Inflammatory macrophage treated with lipopolysaccharide for 1 hour (primary cell): ENCODE measurements at regions not wholly inside any gene's neighbourhood (a gene's known extent, or its start where the extent isn't known, plus 50 kb on each side); places are given as distances from the start of the nearest gene placed in this dataset.
"Not testable (repeated sequence)": the region's sequence is repeated elsewhere in the genome, so short reads cannot be mapped to it uniquely, and the experiment has no call there.

Source experiments
- DNase-seq, 2 donors: peaks; one replicate each; pipeline ENCODE4 v3.0.0-alpha.2; 2020 to 2022

DNA sequence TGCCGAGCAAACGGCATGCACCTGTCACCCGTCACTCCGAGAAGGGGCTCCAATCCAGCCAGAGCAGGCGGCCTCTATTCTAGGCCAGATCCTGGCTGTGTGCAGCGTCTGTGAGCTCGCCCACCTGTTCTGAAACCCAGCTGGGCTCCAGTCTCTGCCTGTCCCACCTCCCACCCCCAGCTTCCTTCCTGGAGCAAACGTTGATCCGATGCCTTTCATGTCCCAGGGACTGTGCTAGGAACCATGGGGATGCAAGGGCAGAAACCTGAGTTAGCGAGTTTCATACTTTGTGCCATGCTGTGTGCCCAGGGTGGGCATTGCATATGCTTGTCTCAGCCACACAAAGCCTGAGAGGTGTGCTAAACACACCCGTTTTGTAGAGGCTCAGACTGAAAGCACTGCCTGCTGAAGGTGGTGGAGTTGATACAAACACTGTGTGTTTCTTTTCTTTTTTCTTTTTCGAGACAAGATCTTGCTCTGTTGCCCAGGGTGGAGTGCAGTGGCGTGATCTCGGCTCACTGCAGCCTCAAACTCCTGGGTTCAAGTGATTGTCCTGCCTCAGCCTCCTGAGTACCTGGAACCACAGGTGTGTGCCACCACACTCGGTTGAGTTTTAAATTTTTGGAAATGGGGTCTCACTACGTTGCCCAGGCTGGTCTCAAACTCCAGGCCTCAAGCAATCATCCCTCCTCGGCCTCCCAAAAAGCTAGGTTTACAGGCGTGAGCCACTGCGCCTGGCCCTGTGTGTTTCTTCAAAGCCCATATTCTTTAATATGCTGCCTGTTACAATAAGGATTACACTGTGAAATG is 84.1 kb upstream of the MED13L start:
- DNase-seq, result no peak

DNA sequence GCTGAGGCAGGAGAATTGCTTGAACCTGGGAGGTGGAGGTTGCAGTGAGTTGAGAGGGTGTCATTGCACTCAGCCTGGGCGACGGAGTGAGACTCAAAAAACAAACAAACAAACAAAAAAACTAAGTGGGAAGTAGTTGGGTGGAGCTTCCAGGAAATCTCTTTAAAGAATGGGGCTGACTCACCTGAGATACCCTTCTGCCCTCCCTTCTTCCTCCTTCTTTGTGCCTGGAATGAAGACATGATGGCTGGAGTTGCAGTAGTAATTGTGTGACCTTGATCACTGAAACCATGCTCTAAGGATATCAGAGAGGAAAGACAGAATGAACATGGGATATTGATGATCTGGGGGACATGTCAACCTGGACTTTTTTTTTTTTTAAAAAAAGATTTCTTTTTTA is 87.6 kb upstream of the MED13L start:
- no peak for DNase-seq

DNA sequence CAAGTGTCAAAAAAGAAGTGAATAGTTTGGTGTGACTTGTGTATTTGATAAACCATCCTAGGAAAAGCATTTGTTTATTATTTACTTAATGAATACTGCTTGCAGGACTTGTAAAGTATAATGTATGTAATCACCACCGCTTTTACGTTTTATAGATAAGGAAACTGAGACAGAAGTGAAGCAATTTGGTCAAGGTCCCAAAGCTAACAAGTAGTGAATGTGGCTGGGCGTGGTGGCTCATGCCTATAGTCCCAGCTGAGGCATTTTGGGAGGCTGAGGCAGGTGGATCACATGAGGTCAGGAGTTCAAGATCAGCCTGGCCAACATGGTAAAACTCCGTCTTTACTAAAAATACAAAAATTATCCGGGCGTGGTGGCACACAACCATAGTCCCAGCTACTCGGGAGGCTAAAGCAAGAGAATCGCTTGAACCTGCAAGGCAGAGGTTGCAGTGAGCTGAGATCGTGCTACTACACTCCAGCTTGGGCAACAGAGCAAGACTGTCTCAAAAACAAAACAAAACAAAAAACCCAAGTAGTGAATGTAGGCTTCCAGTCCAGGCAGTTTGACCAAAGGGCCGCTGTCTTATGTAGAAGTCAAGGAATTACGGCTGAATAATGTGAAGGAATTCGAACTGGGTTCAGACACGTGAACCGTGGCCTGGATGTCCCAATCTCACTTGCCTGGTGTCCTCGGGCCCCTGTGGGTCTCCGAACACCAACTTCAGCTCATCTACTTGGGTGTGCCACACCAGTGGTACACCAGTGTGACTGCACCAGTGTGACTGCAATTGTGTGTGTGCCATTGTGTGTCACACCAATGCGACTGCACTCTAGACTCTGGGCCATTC is 88.3 kb upstream of the MED13L start:
- no peak for DNase-seq

DNA sequence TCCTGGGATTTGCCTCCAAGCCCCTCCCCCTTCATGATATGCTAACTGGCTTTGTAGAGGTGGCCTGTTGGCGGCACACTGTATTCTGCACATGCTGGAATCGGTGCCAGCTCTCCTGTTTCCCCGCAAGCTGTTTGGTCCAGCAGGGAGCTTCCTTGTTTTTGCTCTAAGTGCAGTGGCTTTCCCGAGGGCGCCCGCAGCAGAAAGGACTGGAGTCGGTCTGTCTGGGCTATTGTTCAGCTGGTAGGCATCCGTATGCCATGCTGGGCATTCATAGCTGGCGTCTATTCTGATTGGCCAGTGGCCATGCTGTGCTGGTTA is 88.9 kb upstream of the MED13L start:
- DNase-seq, result no peak

DNA sequence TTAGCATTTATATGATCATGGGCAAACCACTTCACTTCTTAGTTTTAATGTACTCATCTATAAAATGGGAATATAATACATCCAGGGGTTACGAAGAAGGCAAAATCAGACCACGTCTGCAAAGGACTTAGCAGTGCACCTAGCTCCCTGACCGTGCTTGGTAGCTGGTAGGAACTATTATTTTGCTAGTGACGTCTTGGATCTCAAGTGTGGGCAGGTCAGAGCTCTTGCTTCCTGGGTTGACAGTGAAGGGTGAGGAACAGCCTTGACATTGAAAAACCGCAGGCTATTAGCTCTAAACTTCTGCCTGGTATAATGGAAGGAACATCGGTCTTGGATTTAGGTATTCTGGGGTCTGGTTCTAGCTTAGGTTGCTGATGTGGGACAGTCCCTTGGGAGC is 89.3 kb upstream of the MED13L start:
- no peak for DNase-seq

DNA sequence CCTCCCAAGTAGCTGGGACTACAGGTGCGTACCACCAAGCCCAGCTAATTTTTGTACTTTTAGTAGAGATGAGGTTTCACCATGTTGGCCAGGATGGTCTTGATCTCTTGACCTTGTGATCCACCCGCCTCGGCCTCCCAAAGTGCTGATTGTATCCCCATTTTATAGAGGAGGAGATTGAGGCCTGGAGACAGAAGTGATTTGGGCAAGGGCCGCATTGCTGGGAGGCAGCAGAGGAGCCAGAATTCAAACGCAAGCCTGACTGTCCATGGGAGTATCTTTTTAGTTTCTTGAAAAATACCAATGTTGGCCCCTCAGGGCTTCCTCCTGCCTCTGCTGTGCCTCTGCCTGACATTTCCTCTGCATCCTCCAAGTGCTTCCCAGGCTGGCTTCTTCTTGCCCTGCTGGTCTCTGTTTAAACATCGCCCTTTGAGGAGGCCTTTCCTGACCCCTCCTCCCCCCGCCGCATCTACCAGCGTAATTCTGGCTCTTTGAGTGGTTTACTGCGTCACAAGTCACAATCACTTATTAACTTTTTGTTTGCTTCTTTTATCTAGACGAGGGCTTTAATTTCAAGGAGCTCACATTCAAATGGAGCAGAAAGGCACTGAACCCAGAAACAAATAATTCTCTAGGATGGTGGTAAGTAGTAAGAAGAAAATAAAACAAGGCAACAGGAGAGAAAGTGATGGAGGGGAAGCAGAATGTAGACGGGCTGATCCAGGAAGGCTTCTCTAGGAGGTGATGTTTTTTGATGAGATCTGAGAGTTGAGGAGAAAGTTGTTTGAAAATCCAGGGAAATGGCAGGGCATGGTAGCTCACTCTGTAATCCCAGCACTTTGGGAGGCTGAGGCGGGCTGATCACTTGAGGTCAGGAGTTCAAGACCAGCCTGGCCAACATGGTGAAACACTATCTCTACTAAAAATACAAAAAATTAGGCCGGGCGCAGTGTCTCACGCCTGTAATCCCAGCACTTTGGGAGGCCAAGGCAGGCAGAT is 91.0 kb upstream of the MED13L start:
- DNase-seq, result no peak

DNA sequence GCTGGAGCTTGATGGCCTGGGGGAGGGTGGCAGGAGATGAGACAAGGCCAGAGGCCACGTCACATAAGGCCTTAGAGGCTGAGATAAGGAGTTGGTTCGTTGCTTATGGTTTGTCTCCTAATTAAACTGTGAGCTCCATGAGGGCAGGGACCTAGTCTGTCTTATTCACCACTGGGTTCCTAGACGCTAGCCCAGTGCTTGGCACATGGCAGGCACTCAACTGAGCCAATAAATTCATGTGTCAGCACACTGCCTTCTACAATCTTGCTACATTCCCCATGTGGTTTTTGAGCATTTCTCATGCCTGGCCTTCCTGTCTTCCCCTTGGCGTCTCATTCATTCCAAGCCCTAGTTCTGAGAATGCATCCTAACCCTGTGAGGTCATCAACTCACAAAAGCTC is 92.5 kb upstream of the MED13L start:
- DNase-seq, result no peak

DNA sequence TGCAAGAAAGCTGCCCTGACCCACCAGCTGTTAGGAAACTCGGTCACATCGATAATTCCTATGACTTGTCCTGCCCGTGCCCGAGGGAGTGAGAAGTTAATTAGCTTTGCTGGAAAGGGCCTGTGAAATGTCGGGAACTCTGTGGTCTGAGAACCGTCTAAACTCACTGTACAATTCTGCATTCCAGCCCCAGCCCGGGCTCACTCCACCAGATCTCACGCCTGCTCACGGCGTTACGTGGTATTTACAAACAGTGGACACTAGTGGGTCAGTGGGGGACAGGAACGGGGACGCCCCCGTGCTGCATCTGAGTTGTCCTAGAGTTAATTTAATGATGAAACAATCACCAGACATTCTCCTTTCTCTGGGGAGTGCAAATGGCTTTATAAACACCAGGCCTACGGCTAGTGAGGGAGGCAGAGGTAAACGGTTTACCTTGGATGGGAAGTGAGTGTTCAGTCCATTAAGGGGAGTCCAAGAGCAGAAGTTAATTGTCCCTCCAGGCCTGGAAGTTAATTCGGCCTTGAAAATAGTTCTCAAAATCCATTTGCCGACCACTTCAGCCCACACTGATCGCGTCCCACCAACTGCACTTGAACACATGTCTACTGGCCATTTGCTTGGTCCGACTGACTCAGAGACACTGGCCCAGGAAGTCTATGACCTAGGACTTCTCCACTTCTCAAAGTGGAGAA is 93.5 kb upstream of the MED13L start:
- no peak for DNase-seq

DNA sequence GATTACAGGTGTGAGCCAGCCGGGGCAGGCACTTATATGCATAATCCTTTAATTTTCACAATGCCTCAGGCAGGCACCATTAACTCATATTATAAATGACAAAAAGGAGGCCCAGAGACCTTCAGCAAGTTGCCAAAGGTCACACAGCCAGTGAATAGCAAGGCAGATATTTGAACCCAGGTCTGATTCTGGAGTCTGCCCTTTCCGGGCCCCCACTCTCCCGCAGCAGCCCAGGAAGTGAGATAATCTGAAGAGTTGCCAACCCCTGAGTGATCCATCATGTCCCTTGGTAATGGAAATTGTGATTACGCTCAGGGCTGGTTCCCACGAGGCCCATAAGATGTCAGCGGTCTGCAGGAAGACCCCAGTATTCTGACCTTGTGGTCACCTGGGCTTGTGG is 95.3 kb upstream of the MED13L start:
- no peak for DNase-seq

DNA sequence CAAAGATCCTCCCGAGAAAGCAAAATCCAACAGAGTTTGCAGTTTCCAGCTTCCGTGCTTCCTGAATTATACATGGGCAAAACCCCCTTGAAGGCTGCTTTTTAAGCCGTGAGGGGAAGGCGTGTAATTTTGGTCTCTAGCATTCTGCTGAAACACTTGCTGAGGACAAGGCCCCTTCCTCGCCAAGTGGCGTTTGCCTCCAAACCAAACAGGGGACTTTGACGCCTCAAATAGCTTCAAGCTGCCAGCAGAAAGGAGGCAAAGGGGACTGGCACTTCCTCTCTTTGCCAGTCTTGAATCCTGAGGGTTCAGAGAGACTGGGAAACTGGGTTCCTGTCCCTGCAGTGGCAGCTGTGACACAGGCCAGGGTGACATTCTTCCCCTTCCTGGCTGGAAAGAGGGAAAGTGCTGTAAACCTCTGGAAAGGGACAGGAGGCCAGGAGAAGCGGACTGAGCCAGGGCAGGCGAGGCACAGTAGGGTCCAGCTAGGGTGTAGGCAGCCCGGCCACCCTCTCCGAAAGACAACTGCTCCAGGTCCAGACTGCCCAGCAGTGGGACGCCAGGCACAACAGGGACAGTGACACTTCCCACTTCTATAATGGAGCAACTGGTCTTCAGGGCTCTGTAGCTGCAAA is 96.2 kb upstream of the MED13L start:
- no peak for DNase-seq

DNA sequence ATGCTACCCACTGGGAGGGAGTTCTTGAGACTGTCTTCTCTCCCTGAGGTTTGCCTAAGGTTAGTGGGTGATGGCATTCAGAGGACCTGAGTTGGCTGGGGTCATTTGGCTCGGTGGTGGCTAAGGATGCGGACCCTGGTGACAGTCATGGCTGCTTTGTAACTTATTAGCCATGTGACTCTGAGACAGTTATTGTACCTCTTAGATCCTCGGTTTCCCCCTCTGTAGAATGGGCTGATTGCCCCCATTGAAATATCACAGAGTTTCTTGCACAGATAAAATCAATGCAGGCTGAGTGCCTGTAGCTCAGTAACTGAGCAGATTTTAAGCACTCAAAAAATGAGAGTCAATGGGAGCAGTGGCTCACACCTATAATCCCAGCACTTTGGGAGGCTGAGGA is 96.7 kb upstream of the MED13L start:
- no peak for DNase-seq

DNA sequence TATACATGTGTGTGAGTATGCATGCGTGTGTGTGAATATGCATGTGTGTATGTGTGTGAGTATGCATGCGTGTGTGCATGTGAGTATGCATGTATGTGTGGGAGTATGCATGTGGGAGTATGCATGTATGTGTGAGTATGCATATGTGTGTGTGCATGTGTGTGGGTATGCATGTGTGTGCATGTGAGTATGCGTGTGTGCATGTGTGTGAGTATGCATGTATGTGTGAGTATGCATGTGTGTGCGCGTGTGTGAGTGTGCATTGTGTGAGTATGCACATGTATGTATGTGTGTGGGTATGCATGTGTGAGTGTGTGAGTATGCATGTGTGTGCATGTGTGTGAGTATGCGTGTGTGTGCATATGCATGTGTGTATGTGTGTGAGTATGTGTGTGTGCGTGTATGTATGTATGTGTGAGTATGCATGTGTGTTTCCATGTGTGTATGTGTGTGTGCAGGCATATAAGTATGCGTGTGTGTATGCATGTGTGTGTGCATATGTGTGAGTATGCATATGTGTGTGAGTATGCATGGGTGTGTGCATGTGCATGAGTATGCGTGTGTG is 97.9 kb upstream of the MED13L start:
- DNase-seq, result no peak

DNA sequence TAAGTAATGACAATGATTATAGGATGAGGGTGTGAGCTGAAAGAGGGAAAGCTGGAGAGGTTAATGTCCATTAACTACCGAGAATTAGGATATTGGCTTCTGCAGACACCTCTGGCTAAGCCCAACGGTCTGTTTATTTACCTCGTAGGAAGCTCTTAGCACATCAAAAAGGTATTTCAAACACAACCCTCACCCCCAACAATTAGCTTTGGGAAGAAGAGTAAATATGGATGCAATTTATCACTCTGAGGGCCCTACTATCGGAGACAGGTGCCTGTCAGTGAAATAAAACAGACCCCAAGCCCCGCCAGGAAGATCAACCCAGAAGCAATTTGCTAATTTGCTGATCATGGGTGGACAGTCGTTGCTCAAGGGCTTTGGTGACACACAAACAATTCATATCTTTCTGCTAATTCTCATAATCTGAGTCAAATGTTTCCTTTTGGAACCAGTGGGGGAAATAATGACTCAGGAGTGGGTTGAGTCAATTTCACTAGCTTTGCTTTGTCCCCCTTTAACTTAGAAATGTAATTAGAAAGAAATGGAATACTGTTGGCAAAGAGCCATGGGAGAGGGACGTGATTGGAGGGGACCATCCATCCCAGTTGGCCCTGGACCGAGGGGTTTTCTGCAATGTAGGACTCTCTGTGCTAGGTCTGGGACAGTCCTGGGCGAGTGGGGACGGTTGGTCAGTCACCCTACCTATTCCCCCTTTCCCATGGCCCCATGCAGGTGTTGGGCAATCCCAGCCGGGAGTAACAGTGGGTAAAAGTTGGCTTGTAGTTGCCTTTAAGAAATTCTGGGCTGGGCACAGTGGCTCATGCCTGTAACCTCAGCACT is 99.1 kb upstream of the MED13L start:
- DNase-seq, result no peak

DNA sequence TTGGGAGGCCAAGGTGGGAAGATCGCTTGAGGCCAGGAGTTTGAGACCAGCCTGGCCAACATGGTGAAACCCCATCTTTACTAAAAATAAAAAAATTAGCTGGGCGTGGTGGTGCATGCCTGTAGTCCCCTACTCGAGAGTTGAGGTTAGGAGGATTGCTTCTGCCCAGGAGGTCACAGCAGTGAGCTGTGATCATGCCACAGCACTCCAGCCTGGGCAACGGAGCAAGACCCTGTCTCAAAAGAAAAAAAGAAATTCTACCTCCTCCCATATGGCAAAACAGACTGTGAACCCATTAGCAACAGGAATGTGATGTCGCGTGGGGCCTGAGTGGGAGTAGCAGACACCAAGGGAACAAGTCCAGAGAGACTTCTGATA is 99.7 kb upstream of the MED13L start:
- not testable (repeated sequence) for DNase-seq

DNA sequence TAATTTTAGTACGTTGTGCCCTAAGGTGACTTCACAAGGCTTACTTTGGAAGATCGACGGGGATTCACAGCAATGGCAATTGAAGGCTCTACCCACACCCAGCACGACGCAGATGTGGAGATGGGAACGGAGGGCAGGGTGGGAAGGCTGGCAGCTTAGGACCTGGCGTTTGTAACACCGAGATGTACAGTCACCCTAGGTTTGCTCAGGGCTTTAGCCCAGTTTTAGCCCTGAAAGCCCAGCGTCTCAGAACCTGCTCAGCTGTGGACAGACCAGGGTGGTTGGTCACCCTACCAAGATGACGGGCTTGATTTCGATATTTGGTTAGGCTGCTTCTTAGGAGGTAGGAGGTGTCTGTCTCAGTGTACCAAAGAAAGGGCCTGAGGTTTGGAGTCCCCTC is 100.5 kb upstream of the MED13L start:
- no peak for DNase-seq

DNA sequence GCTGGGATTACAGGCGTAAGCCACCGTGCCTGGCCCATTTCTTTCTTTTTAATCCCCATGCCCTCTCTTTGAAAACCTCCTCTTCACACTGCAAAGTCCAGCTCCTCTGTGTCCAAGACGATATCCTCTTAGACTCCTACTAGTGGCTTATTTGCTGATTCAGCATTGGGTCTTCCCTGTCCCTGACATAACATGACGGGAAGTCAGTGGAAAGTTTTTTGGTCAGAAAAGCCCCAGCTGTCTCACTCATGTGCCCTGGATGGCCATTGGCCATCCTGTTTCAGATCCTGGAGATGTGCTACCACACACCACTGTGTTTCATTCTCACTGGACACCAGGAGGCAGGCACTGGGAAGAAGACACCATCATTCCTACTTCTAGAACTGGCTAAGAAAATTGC is 102.6 kb upstream of the MED13L start:
- DNase-seq, result peak; percentile 64 to 85

DNA sequence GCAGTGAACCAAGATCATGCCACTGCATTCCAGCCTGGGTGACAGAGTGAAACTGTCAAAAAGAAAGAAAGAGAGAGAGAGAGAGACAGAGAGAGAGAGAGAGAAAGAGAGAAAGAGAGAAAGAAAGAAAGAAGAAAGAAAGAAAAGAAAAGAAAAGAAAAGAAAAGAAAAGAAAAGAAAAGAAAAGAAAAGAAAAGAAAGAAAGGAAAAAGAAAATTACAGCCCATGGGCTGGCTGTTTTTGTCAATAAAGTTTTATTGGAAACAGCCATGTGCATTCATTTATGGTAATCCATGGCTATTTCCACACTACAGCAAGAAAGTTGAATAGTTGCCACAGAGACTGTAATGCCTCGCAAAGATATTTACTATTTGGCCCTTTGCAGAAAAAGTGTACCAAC is 103.2 kb upstream of the MED13L start:
- DNase-seq, result not testable (repeated sequence)

DNA sequence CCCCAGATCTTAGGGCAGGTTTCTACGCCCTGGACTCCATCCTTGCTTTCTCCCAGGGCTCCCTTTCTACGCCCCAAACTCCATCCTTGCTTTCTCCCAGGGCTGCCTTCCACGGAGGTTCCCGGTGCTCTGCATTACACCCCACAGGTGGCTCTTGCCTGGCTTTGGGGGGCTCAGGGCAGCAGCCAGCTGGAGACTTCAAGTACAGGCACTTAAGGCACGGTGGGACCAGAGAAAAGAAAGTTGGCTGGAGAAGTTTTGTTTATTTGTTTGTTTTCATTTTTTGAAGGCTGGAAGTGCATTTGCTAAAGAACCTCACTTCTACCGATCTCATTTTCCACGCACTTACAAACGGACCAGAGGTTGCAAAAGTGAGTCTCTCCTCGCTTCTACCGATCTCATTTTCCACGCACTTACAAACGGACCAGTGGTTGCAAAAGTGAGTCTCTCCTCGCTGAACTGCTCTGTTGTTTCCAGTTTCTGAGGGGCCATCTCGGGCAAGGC is 103.8 kb upstream of the MED13L start:
- no peak for DNase-seq

DNA sequence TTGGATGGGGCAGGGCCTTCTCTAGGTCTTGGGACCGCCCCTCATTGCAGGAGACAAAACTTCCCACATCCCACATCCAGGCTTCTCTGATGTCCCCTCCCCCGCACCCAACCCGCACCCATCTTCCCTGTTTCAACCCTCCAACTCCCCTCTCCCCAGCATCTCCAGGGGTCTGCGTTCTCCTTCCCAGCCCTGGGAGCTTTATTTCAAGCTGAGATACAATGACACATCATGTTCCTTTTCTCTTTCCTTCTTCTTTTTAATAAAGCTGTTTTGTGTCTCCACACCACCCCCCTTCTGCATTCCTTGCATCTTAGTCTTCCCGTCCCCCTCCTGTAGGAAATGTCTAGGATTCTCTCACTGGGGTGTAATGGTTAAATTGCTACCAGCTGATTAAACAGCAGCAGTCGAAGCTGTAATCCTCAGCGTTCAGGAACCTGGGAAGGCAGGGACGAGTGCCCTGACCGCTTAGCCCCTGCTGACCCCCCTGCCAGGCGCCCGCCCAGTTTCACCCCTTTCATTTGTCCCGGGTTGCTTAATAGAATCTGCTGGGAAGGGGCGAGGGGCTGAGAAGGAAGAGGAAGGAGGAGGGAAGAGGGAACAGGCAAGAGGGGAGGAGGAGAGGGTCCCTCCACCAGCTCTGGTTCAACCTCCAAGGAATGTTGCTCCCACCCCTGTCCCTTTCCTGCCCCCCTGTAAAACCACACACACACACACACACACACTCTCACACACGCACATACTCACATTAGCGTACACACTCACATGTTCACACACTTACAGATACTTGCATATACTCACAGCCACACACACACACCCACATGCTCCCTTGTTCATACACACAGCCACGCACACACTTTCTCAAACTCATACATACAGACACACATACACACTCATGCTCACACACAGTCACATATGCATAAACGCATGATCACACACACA is 104.5 kb upstream of the MED13L start:
- DNase-seq, result no peak
